ENCODE measurements at regions not wholly inside any gene's neighbourhood (a gene's known extent, or its start where the extent isn't known, plus 50 kb on each side); places are given as distances from the start of the nearest gene placed in this dataset.

GRCh38 chr6:120648713-120649112 lies 685.6 kb downstream of the TBC1D32 start:
- no peak overlapping the region for H3K27ac Mint-ChIP-seq
- no peaks in the 10 kb centered on the region for H3K36me3 Mint-ChIP-seq (ENCODE audit: low read depth)
- peaks cover 6% of the 10 kb centered on the region for H3K4me1 Mint-ChIP-seq
- TF ChIP-seq CTCF (IDR thresholded peaks at IDR 0.05; ENCODE audit: unreplicated experiment in 3 of 3): no peak
- H3K9me3 Mint-ChIP-seq: no peaks in the 10 kb centered on the region
- H3K27me3 Mint-ChIP-seq (ENCODE audit: low read depth): no peaks in the 10 kb centered on the region
- no peak overlapping the region for H3K4me3 Mint-ChIP-seq

- Mint-ChIP-seq H3K27ac (peak overlapping the region; percentile 51 to 86 (median 74)), H3K27me3 (ENCODE audit: low read depth) (no peaks in the 10 kb centered on the region), H3K36me3 (ENCODE audit: low read depth) (no peaks in the 10 kb centered on the region), H3K9me3 (no peaks in the 10 kb centered on the region), H3K4me3 (no peak overlapping the region), H3K4me1 (peaks cover 6% of the 10 kb centered on the region)
- no peak for TF ChIP-seq CTCF (IDR thresholded peaks at IDR 0.05; ENCODE audit: unreplicated experiment in 3 of 3)
Observed at GRCh38 chr6:120646101-120646500, 688.2 kb downstream of the TBC1D32 start.

DNA sequence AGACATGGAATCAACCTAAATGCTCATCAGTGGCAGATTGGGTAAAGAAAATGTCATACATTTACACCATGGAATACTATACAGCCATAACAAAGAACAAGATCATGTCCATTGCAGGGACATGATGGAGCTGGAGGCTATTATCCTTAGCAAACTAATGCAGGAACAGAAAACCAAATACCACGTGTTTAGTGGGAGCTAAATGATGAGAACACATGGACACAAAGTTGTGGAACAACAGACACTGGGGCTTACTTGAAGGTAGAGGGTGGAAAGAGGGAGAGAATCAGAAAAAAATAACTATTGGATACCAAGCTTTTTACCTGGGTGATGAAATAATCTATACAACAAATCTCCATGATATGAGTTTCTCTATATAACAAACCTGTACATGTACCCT lies 701.3 kb downstream of the TBC1D32 start:
- Mint-ChIP-seq H3K4me3 (no peak overlapping the region), H3K9me3 (no peaks in the 10 kb centered on the region), H3K4me1 (no peaks in the 10 kb centered on the region), H3K36me3 (ENCODE audit: low read depth) (no peaks in the 10 kb centered on the region), H3K27me3 (ENCODE audit: low read depth) (no peaks in the 10 kb centered on the region), H3K27ac (no peak overlapping the region)
- no peak for TF ChIP-seq CTCF (IDR thresholded peaks at IDR 0.05; ENCODE audit: unreplicated experiment in 3 of 3)

- no peak for TF ChIP-seq CTCF (IDR thresholded peaks at IDR 0.05; ENCODE audit: unreplicated experiment in 3 of 3)
- Mint-ChIP-seq H3K4me3 (no peak overlapping the region), H3K36me3 (ENCODE audit: low read depth) (no peaks in the 10 kb centered on the region), H3K27me3 (ENCODE audit: low read depth) (no peaks in the 10 kb centered on the region), H3K27ac (no peak overlapping the region), H3K9me3 (peaks cover 4% of the 10 kb centered on the region), H3K4me1 (no peaks in the 10 kb centered on the region)
Observed at GRCh38 chr6:120627612-120628011, 706.7 kb downstream of the TBC1D32 start.

DNA sequence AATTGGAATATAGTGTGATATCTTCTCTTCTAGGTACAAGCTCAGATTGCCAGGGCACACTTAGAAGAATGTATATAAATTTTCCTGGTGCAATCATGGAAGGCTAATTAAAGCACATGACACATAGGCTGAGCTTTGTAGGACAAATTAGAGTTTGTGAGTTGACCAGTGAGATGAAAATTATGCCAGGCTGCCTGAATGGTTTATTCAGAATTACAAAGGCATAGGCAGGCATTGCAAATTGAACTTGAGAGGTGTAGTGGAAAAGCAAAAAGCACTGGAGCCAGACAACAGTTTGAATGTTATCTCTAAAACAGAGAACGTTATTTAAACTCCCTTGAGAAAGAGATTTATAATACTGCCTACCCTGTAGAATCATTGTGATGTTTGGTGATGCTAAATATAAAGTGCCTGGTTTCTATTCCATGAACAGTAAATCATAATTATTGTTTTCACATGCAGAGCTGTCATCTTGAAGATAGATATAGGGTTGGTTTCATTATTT lies 712.1 kb downstream of the TBC1D32 start:
- no peak for TF ChIP-seq CTCF (IDR thresholded peaks at IDR 0.05; ENCODE audit: unreplicated experiment in 3 of 3)
- Mint-ChIP-seq H3K36me3 (ENCODE audit: low read depth) (no peaks in the 10 kb centered on the region), H3K4me1 (no peaks in the 10 kb centered on the region), H3K9me3 (no peaks in the 10 kb centered on the region), H3K27ac (no peak overlapping the region), H3K27me3 (ENCODE audit: low read depth) (no peaks in the 10 kb centered on the region), H3K4me3 (no peak overlapping the region)

DNA sequence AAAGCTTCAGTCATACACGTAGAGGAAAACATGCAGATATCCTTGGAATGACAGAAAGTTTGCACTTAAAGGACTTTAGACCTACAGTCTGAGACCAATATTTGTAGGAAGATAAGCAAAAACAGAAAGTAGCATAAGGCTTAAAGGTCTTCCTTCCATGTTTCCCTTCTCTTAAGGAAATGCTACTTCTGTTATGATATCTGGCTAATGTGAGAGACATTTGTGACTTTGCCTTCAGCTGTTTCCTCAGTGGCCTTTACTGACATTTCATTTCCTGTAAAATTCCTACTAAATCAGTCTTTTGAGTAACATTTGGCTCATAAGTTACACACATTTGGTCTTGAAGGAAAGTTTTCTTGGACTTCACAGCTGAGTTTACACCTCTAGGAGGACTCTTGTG lies 713.4 kb downstream of the TBC1D32 start:
- Mint-ChIP-seq H3K36me3 (ENCODE audit: low read depth) (no peaks in the 10 kb centered on the region), H3K4me3 (no peak overlapping the region), H3K27ac (no peak overlapping the region), H3K4me1 (no peaks in the 10 kb centered on the region), H3K9me3 (no peaks in the 10 kb centered on the region), H3K27me3 (ENCODE audit: low read depth) (no peaks in the 10 kb centered on the region)
- TF ChIP-seq CTCF (IDR thresholded peaks at IDR 0.05; ENCODE audit: unreplicated experiment in 3 of 3): no peak
